ENCODE measurements at regions not wholly inside any gene's neighbourhood (a gene's known extent, or its start where the extent isn't known, plus 50 kb on each side); places are given as distances from the start of the nearest gene placed in this dataset.

DNA sequence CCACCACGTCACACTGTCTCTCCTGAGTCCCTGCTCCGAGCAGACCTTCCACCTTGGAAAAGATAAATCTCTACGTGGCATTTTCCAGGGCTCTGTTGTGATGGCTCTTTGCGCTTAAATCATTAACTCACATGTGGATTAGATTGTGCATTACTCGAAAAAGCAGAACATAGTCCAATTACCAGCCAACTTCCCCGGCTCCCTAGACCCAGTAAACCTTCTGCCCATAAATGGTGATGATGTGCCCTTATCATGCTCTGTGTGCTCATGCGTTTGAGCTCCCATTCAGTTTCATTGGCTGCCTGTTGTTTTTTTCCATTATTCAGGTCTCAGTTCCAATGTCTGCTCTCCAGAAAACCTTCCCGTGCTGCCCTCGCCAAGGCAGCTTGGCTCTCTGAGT lies 471.2 kb downstream of the GLRX3 start:
- DNase-seq: no peak
- Histone ChIP-seq H3K9me3 (peaks cover 0 to 29% (median 1%) of the 10 kb centered on the region in 11 donors), H3K4me3 (no peak overlapping the region), H3K36me3 (no peaks in the 10 kb centered on the region), H3K27me3 (peaks cover 0 to 40% (median 11%) of the 10 kb centered on the region in 7 donors), H3K27ac (no peak overlapping the region), H3K4me1 (no peaks in the 10 kb centered on the region)
- intact Hi-C loops (cut with DNase I): no loop called here
- TF ChIP-seq, protein P1, sequence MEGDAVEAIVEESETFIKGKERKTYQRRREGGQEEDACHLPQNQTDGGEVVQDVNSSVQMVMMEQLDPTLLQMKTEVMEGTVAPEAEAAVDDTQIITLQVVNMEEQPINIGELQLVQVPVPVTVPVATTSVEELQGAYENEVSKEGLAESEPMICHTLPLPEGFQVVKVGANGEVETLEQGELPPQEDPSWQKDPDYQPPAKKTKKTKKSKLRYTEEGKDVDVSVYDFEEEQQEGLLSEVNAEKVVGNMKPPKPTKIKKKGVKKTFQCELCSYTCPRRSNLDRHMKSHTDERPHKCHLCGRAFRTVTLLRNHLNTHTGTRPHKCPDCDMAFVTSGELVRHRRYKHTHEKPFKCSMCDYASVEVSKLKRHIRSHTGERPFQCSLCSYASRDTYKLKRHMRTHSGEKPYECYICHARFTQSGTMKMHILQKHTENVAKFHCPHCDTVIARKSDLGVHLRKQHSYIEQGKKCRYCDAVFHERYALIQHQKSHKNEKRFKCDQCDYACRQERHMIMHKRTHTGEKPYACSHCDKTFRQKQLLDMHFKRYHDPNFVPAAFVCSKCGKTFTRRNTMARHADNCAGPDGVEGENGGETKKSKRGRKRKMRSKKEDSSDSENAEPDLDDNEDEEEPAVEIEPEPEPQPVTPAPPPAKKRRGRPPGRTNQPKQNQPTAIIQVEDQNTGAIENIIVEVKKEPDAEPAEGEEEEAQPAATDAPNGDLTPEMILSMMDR (IDR thresholded peaks at IDR 0.05): no peak
- 81 to 84% methylated on average over 9 of the region's 9 CpGs for WGBS, 2 donors
- ATAC-seq: no peak

DNA sequence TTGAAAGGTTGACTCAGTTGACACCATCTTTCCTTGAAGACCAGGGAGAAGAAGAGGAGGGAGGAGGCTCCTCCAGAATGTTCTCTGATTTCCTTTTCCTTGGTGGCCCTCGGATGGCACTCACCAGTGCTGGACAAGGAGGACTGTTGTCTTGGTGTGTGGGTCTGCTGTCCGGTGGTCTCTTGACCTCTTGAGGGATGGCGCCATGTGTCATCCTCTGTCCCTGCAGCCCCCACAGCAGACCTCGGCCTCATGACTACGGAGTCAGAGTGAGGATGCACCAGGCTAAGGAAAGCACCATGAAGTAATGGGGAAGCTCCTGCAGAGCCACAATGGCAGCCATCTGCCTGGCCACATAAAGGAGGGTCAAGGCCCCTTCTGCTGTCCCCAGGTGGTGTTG lies 475.0 kb downstream of the GLRX3 start:
- no peaks in the 10 kb centered on the region for H3K36me3 ChIP-seq
- H3K9me3 ChIP-seq: peaks cover 0 to 27% (median 8%) of the 10 kb centered on the region in 11 donors
- TF ChIP-seq, protein P1 (IDR thresholded peaks at IDR 0.05): no peak
- WGBS, 2 donors: 78 to 82% methylated on average over 5 of the region's 5 CpGs
- intact Hi-C loops (cut with DNase I): no loop called here
- H3K27ac ChIP-seq: no peak overlapping the region
- no peak for DNase-seq
- ATAC-seq: no peak
- H3K4me3 ChIP-seq: no peak overlapping the region
- peaks cover 0 to 26% (median 8%) of the 10 kb centered on the region in 7 donors for H3K27me3 ChIP-seq
- H3K4me1 ChIP-seq: no peaks in the 10 kb centered on the region

DNA sequence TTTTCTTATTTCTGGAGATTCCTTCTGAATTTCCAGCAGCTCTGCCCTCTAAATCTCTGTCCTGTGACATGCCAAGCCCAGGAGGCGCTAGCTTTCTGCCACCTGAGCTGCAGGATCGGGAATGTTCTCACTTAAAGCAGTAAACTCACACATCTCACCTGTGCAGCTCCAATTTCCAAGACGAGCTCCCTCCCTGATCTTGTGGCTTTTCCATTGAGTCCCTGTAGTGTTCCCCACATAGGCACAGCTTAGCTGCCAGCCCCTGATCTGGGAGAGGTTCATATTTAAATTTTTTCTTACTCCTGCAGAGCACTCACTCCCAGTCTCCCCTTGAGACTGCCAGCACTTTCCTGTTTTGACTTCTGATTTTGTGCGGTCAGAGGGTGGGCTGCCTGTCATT lies 479.3 kb downstream of the GLRX3 start:
- Histone ChIP-seq H3K4me3 (no peak overlapping the region), H3K4me1 (no peaks in the 10 kb centered on the region), H3K9me3 (peaks cover 0 to 27% (median 8%) of the 10 kb centered on the region in 11 donors), H3K36me3 (no peaks in the 10 kb centered on the region), H3K27me3 (peaks cover 0 to 37% (median 18%) of the 10 kb centered on the region in 7 donors), H3K27ac (no peak overlapping the region)
- ATAC-seq (no peak), DNase-seq (no peak)
- intact Hi-C loops (cut with DNase I): no loop called here
- TF ChIP-seq, protein P1 (IDR thresholded peaks at IDR 0.05): no peak
- 8 to 15% methylated on average over 4 of the region's 4 CpGs for WGBS, 2 donors

DNA sequence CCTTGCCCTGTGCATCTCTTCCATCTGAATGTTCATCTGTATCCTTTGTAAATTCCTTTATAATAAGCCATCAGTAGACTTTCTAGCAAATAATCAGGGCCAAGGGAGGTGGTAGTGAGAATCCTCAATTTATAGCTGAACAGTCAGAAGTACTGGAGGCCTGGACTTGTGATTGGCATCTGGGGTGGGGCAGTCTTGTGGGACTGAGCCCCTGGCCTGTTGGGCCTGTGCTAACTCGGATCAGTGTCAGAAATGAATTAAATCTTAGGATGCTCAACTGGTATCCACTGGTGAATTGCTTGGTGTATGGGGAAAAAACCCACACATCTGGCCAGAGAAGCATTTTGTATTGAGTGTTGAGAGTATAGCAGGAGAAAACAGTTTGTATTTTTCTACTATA lies 481.8 kb downstream of the GLRX3 start:
- Histone ChIP-seq H3K4me1 (no peaks in the 10 kb centered on the region), H3K9me3 (peaks cover 0 to 8% (median 0%) of the 10 kb centered on the region in 11 donors), H3K27me3 (peaks cover 0 to 56% (median 23%) of the 10 kb centered on the region in 7 donors), H3K27ac (no peak overlapping the region), H3K36me3 (no peaks in the 10 kb centered on the region), H3K4me3 (no peak overlapping the region)
- DNase-seq (no peak), ATAC-seq (no peak)
- TF ChIP-seq, protein P1 (IDR thresholded peaks at IDR 0.05): no peak
- 45 to 62% methylated on average over 1 of the region's 1 CpG for WGBS, 2 donors
- intact Hi-C loops (cut with DNase I): no loop called here
